Brain pericyte (primary cell): ENCODE measurements at regions not wholly inside any gene's neighbourhood (a gene's known extent, or its start where the extent isn't known, plus 50 kb on each side); places are given as distances from the start of the nearest gene placed in this dataset.

Experiments used
- DNase-seq: peaks from one replicate; pipeline ENCODE4 v3.0.0-alpha.2; 2012; ENCODE audit warnings: low read depth, low spot score

DNA sequence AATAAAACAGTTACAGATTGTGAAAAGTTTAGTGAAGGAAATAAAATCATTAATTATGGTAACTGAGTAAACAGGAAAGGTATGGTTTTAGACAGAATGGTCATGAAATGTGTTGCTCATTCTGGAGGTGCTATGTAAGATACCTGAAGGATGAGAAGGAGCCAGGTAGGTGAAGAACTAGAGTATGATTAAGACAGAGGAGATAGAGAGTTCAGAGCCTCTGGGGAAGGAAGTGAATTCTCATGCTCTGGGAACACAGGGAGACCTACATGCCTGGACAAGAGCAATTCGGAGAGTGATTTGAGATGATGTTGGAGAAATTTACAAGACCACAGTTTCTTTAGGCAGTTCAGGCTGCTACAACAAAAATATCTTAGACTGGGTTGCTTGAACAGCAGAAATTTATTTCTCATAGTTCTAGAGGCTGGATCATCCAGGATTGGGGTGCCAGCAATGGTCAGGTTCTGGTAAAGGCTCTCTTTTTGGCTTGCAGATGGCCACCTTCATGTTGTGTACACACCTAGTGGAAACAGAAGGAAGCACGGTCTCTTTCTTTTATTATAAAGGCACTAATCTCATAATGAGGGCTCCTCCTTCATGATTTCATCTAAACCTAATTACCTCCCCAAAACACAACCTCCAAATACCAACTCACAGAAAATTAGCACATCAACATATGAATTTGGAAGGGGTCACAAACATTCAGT lies 1416.1 kb downstream of the PCDH7 start:
- no peak for DNase-seq

DNA sequence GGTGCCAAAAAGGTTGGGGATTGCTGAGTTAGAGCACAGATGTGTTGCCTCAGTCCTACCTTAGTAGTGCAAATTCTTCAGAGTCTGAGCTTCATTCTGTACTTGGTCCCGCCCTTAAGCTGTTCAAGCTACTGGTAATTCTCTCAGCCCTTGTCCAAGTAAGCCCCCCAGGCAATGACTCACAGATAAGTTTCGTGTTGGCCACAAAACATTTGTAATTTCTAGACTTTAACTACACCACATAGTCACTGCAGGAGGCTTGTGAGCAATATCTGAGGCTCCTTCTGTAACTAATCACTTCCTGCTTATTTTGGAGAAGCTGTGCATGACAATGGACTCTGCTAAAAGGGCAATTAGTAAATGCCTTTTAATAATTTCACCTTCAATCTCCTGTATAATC lies 1420.5 kb downstream of the PCDH7 start:
- peak; percentile 6 for DNase-seq

DNA sequence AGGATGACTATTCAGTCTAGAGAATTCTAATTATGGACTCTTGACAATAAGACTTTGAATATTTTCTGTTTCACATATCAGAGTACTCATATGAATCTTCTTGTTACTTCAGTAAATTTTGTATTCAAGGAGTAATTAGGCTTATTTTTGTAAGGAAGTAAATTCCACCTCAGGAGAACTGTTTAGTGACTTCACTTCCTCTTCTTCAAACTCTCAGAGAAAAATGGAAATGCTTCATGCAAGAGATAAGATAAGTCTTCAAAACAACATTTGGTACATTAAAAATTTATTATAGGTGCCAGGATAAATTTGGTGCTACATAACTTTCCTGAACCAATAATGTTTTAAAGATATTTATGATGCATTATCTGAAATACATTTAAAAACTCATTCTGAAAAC lies 1421.9 kb downstream of the PCDH7 start:
- no peak for DNase-seq

DNA sequence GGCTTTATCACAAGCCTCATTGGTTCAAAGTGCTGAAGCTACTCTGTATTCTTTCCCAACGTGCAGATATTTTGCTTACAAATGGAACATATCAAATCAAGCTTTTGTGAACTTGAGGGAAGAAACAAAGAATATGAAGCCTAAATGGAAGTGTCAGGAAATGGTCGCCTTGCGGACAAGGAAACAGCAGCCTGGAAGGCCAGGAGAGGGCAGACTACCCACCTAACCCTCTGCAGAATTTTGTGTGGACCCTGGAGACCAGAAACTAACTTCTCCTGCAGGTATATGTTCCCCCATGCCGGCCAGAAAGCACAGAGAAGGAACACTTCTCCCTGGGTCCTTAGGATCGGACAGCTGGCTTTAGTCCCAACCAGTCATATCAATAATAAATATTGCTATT lies 1425.8 kb downstream of the PCDH7 start:
- no peak for DNase-seq

DNA sequence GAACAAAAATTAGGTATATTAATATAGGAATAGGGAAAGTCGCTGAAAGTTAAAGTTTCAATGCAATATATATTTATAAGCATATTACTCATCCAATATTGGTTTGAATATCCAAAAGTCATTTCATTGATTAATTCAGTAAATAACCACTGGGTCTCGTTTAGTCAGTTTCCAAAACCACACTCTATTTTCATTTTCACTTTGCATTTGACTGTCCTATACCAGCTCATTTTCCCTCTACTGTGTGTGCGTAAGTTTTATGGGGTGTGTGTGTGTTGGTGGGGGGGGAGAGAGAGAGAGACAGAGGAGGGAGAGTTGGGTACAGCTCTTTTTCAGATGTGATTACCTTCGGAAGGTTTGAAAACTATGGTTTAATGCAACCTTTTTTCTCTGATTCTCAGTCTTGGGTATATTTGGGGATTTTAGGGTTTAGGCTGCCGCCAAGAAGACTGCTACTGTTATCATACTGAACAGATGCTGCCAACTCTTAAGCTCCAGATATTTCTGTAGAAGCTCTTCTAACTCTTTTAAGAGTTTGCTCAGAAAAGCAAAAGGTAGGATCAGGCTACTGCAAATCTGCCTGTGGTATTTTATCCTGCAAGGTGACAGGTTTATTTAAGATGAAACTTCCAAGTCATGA lies 1427.4 kb downstream of the PCDH7 start:
- no peak for DNase-seq

DNA sequence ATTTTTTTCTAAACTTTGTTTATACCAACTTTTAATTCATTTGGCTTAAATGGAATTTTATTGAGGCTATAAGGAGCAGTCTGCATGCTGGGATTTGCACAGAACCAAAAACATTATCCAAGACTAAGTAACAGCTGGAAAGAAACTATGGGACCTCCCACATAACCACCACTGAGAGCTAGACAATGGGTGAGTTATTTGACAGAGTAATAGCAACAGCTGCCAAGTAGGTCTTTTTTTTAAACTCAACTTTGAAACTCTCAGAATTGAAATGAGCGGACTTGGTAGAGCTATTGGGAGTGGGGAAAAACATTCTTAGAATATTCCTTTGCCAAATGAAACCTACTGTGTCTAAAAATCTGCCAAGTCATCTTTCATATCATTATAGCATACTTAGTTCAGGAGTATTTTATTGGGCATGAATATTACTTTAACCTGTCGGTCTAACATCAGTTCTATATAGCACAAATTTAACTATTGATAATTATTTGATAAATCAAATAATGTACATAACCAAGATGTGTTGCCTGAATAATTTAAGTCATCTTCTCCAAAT lies 1428.0 kb downstream of the PCDH7 start:
- no peak for DNase-seq

DNA sequence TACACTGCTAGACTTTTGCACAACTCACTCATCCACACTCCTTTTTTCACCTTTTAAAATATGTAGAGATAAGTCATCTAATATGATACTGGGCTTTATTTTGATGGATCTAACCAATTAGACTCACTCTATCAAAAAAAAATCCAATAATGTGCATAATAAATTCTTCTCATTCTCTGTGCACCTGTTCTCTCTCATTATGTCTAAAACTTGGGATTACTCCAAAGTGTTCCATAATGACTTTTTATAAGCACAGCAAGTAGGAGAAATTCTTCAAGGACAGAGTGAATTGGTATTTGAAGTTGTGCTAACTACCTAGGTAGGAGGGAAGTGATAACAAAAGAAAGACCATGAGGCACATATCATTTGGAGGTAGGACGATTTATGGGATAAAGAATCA lies 1438.8 kb downstream of the PCDH7 start:
- DNase-seq, result no peak

DNA sequence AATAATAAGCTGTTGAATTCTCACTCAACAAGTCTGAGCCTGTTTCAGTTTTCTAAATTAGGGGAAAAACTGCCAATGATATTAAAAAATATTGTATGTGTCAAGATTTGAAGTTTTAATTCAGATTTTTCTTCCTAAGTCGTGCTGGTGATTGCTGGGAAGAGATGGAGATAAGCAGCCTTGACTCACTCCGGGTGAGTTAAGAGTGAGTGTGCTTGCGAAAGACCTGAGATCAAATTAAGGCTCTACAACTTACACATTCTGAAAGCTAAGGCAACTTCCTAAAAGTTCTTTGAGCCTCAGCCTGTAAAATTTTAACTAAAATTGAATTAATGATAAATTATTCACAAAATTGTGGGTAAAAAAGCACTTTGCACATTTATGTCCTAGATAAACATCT lies 1441.2 kb downstream of the PCDH7 start:
- DNase-seq, result no peak

DNA sequence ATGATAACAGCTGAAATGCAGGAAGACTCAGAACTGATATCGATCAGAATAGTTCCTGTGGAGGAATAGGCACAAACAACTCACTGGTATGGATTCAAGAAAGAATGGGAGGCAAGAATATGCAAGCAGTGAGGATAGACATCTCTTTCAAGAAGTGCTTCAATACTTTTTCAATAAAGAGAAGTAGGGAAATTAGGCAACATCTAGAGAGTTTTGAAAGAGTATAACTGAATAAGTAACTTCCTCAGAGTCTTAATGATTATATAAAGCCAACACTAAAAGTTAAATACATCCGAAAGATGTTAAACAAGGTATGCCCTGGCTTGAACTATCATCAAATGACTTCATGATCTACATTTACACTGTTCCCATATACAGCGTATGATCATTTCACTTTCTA lies 1443.0 kb downstream of the PCDH7 start:
- DNase-seq, result no peak

DNA sequence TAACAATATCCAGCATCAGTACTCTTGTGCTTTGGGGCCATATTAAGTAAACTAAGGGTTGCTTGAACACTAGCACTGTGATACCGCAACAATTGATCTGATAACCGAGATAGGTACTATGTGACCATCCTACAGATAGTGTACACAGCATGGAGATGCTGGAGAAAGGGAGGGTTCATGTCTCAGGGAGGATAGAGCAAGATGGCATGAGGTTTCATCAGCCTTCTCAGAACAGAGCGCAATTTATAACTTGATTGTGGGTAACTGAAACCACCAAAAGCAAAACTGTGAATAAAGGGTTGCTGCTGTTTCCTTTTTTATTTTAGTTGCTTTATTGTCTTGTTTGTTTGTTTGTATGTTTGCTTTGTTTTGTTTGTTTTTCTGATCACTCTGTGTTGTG lies 1449.7 kb downstream of the PCDH7 start:
- DNase-seq, result no peak

DNA sequence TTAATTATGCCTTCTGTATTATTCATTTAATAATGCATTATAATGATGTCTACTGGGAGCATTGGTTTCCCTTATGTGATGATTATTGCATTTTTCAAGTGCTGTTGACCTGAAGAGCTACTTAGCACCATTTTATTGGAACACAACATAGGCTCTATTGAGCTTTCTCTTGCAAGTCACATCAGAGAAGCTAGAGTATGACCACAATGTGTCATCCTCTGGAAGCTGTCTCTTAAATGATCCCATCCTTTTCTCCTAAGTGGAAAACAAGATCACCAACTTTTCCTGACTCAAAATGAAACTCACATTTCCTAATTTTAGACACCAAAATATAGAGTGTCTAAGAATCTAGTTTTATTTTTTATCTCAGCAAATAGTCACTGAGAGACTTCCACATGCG lies 1451.9 kb downstream of the PCDH7 start:
- no peak for DNase-seq

DNA sequence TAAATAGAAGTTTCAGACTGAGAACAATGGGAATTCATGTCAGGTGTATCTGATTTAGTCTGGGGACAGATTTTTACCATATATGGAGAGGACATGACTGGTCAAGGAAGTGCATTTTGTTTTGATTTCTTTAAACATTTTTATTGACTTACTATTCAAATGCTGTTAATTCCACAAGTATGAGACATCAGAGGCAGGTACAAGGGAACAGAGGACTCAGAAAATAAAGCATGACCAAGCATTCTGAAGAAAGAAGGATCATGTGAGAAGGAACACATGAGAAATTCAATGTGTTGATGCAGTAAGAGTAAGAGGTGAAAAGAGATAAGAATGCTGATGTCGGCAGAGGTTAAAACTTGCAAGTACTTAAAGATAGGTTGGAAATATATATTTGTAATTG lies 1452.6 kb downstream of the PCDH7 start:
- no peak for DNase-seq

DNA sequence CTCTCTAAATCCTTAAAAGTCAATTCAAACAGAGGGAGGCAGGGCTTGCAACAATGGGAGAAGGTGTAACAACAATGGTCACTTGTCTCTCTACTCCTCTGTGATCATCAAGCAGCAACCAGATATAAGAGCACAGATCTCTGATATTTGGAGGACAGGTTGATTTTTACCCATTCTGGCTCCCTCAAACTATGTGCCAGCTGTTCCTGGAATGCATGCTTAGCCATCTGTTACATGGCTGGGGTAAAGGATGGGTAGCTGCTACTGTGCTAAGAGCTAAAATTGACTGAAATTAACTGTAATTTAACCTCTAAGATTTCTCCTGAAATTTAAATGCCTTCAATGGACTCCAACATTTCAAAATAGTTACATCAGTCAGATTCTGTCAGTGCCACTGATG lies 1459.9 kb downstream of the PCDH7 start:
- DNase-seq, result no peak

DNA sequence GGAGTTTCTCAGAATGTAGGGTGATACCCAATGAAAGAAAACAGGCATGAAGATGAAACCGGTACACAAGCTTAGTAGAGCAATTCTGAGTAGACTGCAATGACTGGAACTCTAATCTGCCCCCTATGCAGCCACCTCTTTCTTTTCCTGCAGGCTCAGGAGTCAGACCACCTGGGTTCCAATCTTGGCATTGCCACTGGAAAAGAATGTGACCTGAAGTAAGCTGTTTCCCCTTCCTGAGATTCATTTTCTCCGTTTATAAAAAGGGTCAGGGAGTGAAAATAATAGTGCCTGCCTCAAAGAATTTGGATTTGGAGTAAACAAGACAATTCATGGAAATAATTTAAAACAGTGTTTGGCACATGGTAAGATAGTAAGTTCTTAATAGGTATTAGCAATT lies 1464.0 kb downstream of the PCDH7 start:
- no peak for DNase-seq

DNA sequence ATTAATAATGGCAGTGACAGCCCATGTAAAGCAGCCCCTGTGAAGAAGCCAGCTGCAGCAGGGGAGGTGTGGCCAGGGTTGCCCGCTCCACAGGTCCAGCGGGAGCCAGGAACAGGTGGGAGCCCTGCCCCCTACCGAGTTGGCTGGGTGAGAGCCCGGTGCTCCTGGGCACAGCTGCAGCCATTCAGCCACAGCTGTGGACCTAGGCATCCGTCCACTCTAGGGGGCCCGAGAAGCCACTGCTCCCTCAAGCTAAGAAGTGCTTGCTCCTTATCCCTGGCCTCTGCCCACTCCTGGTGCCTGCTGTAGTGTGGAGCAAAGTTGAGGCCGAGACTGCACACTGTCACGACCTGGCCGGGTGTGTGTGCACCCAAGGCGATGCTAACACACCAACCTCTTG lies 1469.0 kb downstream of the PCDH7 start:
- no peak for DNase-seq

DNA sequence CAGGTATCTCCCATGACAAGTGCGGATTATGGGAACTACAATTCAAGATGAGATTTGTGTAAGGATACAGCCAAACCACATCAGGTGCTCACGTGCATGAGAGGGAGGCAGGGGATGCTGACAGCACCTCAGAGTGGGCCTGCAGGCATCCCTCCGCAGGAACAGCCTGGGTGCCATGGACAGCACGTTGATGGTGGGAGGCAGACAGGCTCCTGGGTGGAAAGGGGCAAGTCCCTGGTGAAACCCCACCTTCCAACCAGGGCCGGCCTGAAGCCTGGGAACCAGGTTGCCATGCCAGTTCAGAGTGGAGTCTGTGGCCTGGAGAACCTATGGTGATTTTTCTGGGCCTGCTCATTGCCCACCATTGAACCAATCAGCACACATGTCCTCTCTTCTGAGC lies 1469.6 kb downstream of the PCDH7 start:
- DNase-seq, result no peak

DNA sequence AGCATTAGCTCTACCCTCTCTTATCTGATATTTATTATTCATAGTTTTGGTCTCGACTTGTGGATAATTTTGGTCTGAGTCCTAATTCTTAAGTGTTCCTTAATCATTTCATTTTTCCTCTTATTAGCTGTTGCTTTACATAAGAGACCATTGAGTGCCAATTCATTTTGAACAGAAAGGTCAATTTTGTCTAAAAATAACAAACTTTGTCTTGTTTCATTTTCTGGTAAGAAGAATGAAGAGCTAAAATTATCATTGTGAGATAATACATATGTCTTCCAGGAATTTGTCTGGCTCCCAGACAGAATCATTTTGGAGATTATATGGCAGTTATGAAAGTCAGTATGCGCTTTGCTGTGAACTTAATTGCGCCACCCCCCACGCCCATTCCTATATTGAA lies 1471.8 kb downstream of the PCDH7 start:
- no peak for DNase-seq

DNA sequence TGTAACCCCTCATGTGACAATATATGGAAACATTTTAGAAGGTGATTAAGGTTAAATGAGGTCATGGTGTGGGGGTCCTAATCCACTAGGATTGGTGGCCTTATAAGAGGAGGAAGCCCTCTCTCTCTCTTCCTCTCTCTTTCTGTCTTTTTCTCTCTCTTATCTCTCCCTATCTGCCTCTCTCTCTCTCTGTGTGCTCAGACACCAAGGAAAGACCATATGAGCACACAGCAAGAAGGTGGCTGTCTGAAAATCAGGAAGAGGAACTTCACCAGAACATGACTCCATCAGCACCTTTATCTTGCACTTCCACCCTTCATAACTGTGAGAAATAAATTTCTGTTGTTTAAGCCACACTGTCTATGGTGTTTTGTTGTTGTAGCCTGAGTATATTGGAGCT lies 1472.2 kb downstream of the PCDH7 start:
- DNase-seq, result no peak

DNA sequence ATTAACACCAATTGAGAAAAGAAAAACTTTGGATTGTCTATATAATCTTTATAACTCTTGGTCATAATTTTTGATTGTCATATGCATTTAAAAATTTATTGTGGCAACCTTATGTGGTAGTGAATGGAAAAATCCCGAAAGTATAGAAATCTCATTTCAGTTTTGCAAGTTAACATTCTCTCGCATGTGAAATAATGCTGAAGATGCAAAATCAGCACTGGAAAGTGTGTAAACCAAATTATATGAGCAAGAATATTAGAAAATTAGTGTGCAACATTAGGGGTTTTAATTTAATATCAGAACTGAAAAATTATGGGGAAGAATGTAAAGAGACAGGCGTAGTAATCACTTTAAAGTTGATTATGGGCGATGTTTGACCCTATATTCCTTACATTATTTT lies 1472.8 kb downstream of the PCDH7 start:
- DNase-seq, result no peak

DNA sequence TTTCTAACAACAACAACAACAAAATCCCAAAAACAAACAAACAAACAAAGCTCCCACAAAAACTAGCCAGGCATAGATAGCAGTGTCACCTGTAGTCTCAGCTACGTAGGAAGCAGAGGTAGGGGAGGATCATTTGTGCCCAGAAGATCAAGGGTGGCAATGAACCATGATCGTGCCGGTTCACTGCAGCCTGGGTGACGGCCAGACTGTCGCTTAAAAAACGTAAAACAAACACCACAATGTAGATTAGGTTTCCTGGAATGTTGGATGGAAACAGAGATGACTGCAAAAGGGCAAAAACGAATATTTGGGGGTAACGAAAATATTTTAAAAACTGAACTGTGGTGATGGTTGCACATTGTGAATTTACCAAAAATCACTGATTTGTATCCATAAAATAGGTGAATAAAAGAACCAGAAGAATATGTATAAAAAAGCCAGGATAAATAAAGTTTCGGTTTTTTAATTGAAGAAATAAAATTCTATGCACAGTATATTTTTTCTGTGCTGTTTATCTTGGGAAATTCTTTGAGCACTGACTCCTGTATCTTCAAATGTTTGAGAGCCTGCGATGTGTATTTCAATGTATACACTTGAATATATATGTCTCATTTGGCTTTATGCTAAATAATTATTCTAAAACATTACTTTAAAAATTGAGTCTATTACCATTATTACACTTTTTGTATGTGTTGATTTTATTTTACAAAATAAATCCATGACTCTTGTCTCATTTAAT lies 1477.0 kb downstream of the PCDH7 start:
- DNase-seq, result no peak

DNA sequence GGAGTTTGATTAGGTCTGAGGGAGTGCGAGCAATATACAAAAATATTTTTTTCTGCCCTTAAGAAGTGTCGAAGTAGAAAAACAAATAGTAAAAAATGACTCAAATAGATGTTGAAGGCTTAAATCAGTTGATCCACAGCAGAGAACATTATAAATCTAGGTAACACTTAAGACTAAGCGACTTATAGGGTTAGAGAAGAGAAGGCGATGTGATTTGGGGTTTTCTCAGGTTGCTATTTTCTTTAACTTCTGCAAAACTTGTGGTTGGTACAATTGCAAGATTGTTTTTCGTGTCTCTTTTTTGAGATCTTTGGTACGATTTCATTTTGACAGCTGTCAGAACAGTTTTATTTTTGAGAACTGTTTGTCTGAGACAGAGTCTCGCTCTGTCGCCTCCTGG lies 1479.5 kb downstream of the PCDH7 start:
- DNase-seq, result no peak

DNA sequence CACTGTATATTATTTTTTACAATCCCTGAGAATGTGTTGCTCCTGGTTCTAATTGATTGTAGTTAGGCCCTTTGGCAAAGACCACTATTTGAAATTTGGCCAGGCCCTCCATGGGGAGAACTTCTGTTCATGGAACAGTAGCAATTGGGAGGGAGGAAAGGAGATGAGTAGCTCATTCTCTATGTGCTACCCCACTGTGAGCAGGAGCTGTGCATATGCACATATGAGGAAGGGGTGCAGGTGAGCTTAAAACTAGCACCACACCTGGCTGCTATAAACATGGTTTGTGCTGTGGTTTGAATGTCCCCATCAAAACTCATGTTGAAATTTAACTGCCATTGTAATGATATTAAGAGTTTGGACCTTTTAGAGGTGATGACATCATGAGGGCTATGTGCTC lies 1483.2 kb downstream of the PCDH7 start:
- DNase-seq, result no peak

DNA sequence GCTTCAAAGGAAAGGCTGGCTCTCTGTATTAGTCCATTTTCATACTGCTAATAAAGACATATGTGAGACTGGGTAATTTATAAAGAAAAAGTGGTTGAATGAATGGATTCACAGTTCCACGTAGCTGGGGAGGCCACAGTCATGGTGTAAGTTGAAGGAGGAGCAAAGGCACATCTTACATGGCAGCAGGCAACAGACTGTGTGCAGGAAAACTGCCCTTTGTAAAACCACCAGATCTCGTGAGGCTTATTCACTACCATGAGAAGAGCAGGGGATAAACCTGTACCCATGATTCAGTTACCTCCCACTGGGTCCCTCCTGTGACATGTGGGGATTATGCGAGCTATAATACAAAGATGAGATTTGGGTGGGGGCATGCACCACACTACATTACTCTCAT lies 1486.6 kb downstream of the PCDH7 start:
- DNase-seq, result no peak
